ENCODE measurements at regions not wholly inside any gene's neighbourhood (a gene's known extent, or its start where the extent isn't known, plus 50 kb on each side); places are given as distances from the start of the nearest gene placed in this dataset.
"Not testable (repeated sequence)": the region's sequence is repeated elsewhere in the genome, so short reads cannot be mapped to it uniquely, and the experiment has no call there.

GRCh38 chr13:97875911-97876310, 77.6 kb upstream of the IPO5 start:
- no peak for DNase-seq (ENCODE audit: low spot score)

GRCh38 chr13:97878431-97879375, 74.8 kb upstream of the IPO5 start:
- no peak for DNase-seq (ENCODE audit: low spot score)

- DNase-seq (ENCODE audit: low spot score), result no peak
Measured at GRCh38 chr13:97879646-97880310, 73.7 kb upstream of the IPO5 start.

GRCh38 chr13:97880311-97880675, 73.2 kb upstream of the IPO5 start:
- DNase-seq (ENCODE audit: low spot score), result no peak

- no peak for DNase-seq (ENCODE audit: low spot score)
Measured at GRCh38 chr13:97881556-97881955, 71.9 kb upstream of the IPO5 start.

GRCh38 chr13:97883396-97883795, 70.1 kb upstream of the IPO5 start:
- DNase-seq (ENCODE audit: low spot score), result no peak

- DNase-seq (ENCODE audit: low spot score), result no peak
Measured at GRCh38 chr13:97884707-97885468, 68.6 kb upstream of the IPO5 start.

- DNase-seq (ENCODE audit: low spot score), result no peak
Measured at GRCh38 chr13:97885641-97886040, 67.8 kb upstream of the IPO5 start.

- DNase-seq (ENCODE audit: low spot score), result no peak
Measured at GRCh38 chr13:97889803-97890202, 63.7 kb upstream of the IPO5 start.

GRCh38 chr13:97890573-97890972, 62.9 kb upstream of the IPO5 start:
- no peak for DNase-seq (ENCODE audit: low spot score)

GRCh38 chr13:97891964-97892363, 61.5 kb upstream of the IPO5 start:
- not testable (repeated sequence) for DNase-seq (ENCODE audit: low spot score)

- no peak for DNase-seq (ENCODE audit: low spot score)
Measured at GRCh38 chr13:97892717-97893116, 60.8 kb upstream of the IPO5 start.

- no peak for DNase-seq (ENCODE audit: low spot score)
Measured at GRCh38 chr13:97895383-97895782, 58.1 kb upstream of the IPO5 start.

- DNase-seq (ENCODE audit: low spot score), result no peak
Measured at GRCh38 chr13:97896446-97896845, 57.0 kb upstream of the IPO5 start.

GRCh38 chr13:97901716-97902115, 51.8 kb upstream of the IPO5 start:
- no peak for DNase-seq (ENCODE audit: low spot score)
